MM.1S (cell line): ENCODE measurements at regions not wholly inside any gene's neighbourhood (a gene's known extent, or its start where the extent isn't known, plus 50 kb on each side); places are given as distances from the start of the nearest gene placed in this dataset.

Experiments
- DNase-seq: peaks from one replicate; pipeline ENCODE4 v3.0.0-alpha.2; 2015
- H2AFZ ChIP-seq: fragments of 300-600 bp; sonication (generic); 2 replicates; pipeline ENCODE4 v1.6.0; 2016; ENCODE audit warnings: antibody characterized with exemption, low read length
- H3F3A ChIP-seq: fragments of 300-600 bp; sonication (generic); 2 replicates; pipeline ENCODE4 v1.6.1; 2016; ENCODE audit warnings: mild to moderate bottlenecking, antibody characterized with exemption, low read length, moderate library complexity, mixed read lengths; ENCODE audit not compliant: insufficient read depth
- H3K27ac ChIP-seq: fragments of 300-600 bp; sonication (generic); 2 replicates; pipeline ENCODE4 v1.5.1; 2016; ENCODE audit warnings: mild to moderate bottlenecking, low read length
- H3K27me3 ChIP-seq: fragments of 300-600 bp; sonication (generic); replicated peaks from 2 replicates; pipeline ENCODE4 v1.6.0; 2016; ENCODE audit warnings: low read length; ENCODE audit not compliant: insufficient read depth
- H3K36me3 ChIP-seq: fragments of 300-600 bp; sonication (generic); replicated peaks from 2 replicates; pipeline ENCODE4 v1.6.1; 2016; ENCODE audit warnings: mild to moderate bottlenecking, low read length, mixed read lengths; ENCODE audit not compliant: insufficient read depth
- H3K4me1 ChIP-seq: fragments of 300-600 bp; sonication (generic); 2 replicates; pipeline ENCODE4 v1.6.1; 2016; ENCODE audit warnings: low read length, mixed read lengths
- H3K4me2 ChIP-seq: fragments of 300-600 bp; sonication (generic); 2 replicates; pipeline ENCODE4 v1.6.0; 2016; ENCODE audit warnings: low read depth, low read length
- H3K4me3 ChIP-seq: fragments of 300-600 bp; sonication (generic); 2 replicates; pipeline ENCODE4 v1.5.1; 2016; ENCODE audit warnings: low read length, mixed read lengths
- H3K79me2 ChIP-seq: fragments of 300-600 bp; sonication (generic); 2 replicates; pipeline ENCODE4 v1.6.1; 2016; ENCODE audit warnings: mixed run types, low read length, mixed read lengths
- H3K9ac ChIP-seq: fragments of 300-600 bp; sonication (generic); 2 replicates; pipeline ENCODE4 v1.6.1; 2016; ENCODE audit warnings: low read length, mixed read lengths
- H3K9me2 ChIP-seq: fragments of 300-600 bp; sonication (generic); replicated peaks from 2 replicates; pipeline ENCODE4 v1.6.1; 2016; ENCODE audit warnings: mild to moderate bottlenecking, low read length, mixed read lengths; ENCODE audit not compliant: insufficient read depth
- H3K9me3 ChIP-seq: fragments of 300-600 bp; sonication (generic); replicated peaks from 2 replicates; pipeline ENCODE4 v1.6.1; 2016; ENCODE audit warnings: mild to moderate bottlenecking, low read length, mixed read lengths; ENCODE audit not compliant: insufficient read depth
- H4K20me1 ChIP-seq: fragments of 300-600 bp; sonication (generic); 2 replicates; pipeline ENCODE4 v1.6.1; 2016; ENCODE audit warnings: mild to moderate bottlenecking, low read length, moderate library complexity, mixed read lengths; ENCODE audit not compliant: insufficient read depth
- CTCF ChIP-seq: fragments of 300-600 bp; sonication (generic); IDR thresholded peaks from 2 replicates; pipeline ENCODE4 v1.5.1; 2016; ENCODE audit warnings: antibody characterized with exemption, low read length, mixed read lengths
- EZH2 ChIP-seq: fragments of 300-600 bp; sonication (generic); optimal IDR thresholded peaks from 2 replicates; pipeline ENCODE3; 2017; ENCODE audit warnings: low read depth, mild to moderate bottlenecking, antibody characterized with exemption, low read length, mixed read lengths
- EZH2phosphoT487 ChIP-seq: fragments of 300-600 bp; sonication (generic); IDR thresholded peaks from 2 replicates; pipeline ENCODE4 v1.6.1; 2018; ENCODE audit warnings: antibody characterized with exemption, low read length

GRCh38 chr5:145176041-145176440, 659.1 kb downstream of the PRELID2 start:
- no peak overlapping the region for H3K27ac ChIP-seq
- H3K36me3 ChIP-seq = no peaks in the 10 kb centered on the region
- H3K27me3 ChIP-seq = no peaks in the 10 kb centered on the region
- H3K79me2 ChIP-seq = no peaks in the 10 kb centered on the region
- no peaks in the 10 kb centered on the region for H3K9me2 ChIP-seq
- H4K20me1 ChIP-seq = no peaks in the 10 kb centered on the region
- H3K4me2 ChIP-seq = no peak overlapping the region
- H2AFZ ChIP-seq = no peak overlapping the region
- TF ChIP-seq CTCF (no peak), EZH2 (no peak), EZH2phosphoT487 (no peak)
- DNase-seq = no peak
- no peaks in the 10 kb centered on the region for H3F3A ChIP-seq
- no peaks in the 10 kb centered on the region for H3K4me1 ChIP-seq
- H3K4me3 ChIP-seq = no peak overlapping the region
- H3K9ac ChIP-seq = no peak overlapping the region
- no peaks in the 10 kb centered on the region for H3K9me3 ChIP-seq

- H3K4me1 ChIP-seq = no peaks in the 10 kb centered on the region
- H3F3A ChIP-seq = no peaks in the 10 kb centered on the region
- H3K9me3 ChIP-seq = no peaks in the 10 kb centered on the region
- no peaks in the 10 kb centered on the region for H3K36me3 ChIP-seq
- no peak for DNase-seq
- no peak overlapping the region for H3K4me2 ChIP-seq
- H3K9ac ChIP-seq = no peak overlapping the region
- no peak overlapping the region for H3K4me3 ChIP-seq
- TF ChIP-seq CTCF (no peak), EZH2phosphoT487 (no peak), EZH2 (no peak)
- H3K79me2 ChIP-seq = no peaks in the 10 kb centered on the region
- no peak overlapping the region for H2AFZ ChIP-seq
- H3K27ac ChIP-seq = no peak overlapping the region
- no peaks in the 10 kb centered on the region for H3K27me3 ChIP-seq
- H3K9me2 ChIP-seq = no peaks in the 10 kb centered on the region
- no peaks in the 10 kb centered on the region for H4K20me1 ChIP-seq
Observed at GRCh38 chr5:145166110-145166509, 669.0 kb downstream of the PRELID2 start.

- Histone ChIP-seq H4K20me1 (no peaks in the 10 kb centered on the region), H3K4me1 (no peaks in the 10 kb centered on the region), H3K36me3 (no peaks in the 10 kb centered on the region), H3K9ac (no peak overlapping the region), H3K4me3 (no peak overlapping the region), H3K27me3 (no peaks in the 10 kb centered on the region), H3K4me2 (no peak overlapping the region), H3F3A (no peaks in the 10 kb centered on the region), H3K9me2 (no peaks in the 10 kb centered on the region), H3K27ac (no peak overlapping the region), H3K79me2 (no peaks in the 10 kb centered on the region), H3K9me3 (no peaks in the 10 kb centered on the region), H2AFZ (no peak overlapping the region)
- TF ChIP-seq EZH2phosphoT487 (no peak), EZH2 (no peak), CTCF (no peak)
- no peak for DNase-seq
Observed at GRCh38 chr5:145163876-145164275, 671.3 kb downstream of the PRELID2 start.
